ENCODE measurements at regions not wholly inside any gene's neighbourhood (a gene's known extent, or its start where the extent isn't known, plus 50 kb on each side); places are given as distances from the start of the nearest gene placed in this dataset.

DNA sequence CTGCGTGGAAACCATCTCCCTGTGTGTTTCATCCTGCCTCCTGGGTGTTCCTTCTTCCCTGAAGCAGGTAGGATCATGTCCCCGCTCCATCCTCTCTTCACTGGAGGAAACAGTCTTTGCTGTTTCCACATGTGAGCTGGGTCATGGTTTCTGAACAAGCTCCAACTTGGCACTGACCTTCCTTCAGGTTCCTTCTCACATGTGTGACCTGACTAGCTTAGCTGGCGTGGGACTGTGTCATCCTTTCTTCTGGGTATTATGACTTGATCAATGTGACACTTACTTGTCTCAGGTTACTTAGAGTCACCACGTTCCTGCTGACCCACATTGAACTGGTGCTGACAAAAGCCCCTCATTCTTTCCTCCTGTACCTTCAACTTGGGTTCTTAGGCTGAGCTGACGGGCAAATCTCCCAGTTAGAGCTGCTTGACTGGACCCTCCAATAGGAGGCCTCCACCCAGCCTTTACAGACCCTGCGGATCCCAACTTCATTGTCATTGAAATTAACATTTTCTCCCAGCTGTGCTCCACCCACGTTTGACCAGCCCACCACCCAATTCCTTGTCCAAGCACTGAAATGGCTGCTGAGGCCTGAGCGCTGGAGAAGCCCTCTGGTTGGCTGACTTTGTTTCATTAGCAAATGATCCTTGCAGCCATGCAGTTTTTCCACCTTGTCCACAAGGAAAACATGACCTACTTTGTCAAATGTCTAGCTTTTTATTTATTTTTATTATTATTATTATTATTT, 128.1 kb downstream of the DDX1 start:
- no peak for TF ChIP-seq POLR2AphosphoS5 (IDR thresholded peaks at IDR 0.05)
- no peak for TF ChIP-seq POLR2A (IDR thresholded peaks at IDR 0.05; ENCODE audit: low read depth)
- TF ChIP-seq, protein P1, sequence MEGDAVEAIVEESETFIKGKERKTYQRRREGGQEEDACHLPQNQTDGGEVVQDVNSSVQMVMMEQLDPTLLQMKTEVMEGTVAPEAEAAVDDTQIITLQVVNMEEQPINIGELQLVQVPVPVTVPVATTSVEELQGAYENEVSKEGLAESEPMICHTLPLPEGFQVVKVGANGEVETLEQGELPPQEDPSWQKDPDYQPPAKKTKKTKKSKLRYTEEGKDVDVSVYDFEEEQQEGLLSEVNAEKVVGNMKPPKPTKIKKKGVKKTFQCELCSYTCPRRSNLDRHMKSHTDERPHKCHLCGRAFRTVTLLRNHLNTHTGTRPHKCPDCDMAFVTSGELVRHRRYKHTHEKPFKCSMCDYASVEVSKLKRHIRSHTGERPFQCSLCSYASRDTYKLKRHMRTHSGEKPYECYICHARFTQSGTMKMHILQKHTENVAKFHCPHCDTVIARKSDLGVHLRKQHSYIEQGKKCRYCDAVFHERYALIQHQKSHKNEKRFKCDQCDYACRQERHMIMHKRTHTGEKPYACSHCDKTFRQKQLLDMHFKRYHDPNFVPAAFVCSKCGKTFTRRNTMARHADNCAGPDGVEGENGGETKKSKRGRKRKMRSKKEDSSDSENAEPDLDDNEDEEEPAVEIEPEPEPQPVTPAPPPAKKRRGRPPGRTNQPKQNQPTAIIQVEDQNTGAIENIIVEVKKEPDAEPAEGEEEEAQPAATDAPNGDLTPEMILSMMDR (IDR thresholded peaks at IDR 0.05) = no peak
- no peak for TF ChIP-seq EP300 (IDR thresholded peaks at IDR 0.05)

Data from esophagus muscularis mucosa (tissue), 4 donors.